ENCODE measurements at regions not wholly inside any gene's neighbourhood (a gene's known extent, or its start where the extent isn't known, plus 50 kb on each side); places are given as distances from the start of the nearest gene placed in this dataset.

DNA sequence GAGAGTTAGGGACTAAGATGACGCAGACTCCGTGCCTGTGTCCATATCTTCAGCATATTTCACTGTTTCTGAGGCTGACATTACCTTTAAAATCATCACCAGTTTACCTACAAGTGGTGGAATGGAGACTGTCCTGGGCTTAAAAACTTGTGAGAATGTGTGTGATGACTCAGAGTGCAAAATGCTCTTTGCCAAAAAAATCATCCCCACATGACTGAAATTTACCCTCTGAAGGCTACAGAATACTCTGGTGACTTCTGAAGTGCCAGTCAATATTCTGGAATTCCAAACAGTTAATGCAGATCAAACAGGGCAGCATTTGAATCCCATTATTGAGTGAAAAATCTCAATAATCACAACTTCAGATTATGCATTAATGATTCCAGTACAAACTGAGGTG lies 901.4 kb downstream of the EFNB2 start:
- TF ChIP-seq, protein P1, sequence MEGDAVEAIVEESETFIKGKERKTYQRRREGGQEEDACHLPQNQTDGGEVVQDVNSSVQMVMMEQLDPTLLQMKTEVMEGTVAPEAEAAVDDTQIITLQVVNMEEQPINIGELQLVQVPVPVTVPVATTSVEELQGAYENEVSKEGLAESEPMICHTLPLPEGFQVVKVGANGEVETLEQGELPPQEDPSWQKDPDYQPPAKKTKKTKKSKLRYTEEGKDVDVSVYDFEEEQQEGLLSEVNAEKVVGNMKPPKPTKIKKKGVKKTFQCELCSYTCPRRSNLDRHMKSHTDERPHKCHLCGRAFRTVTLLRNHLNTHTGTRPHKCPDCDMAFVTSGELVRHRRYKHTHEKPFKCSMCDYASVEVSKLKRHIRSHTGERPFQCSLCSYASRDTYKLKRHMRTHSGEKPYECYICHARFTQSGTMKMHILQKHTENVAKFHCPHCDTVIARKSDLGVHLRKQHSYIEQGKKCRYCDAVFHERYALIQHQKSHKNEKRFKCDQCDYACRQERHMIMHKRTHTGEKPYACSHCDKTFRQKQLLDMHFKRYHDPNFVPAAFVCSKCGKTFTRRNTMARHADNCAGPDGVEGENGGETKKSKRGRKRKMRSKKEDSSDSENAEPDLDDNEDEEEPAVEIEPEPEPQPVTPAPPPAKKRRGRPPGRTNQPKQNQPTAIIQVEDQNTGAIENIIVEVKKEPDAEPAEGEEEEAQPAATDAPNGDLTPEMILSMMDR (IDR thresholded peaks at IDR 0.05; ENCODE audit: control insufficient read depth, insufficient read depth, low read depth, low read length, missing control alignments) = no peak
- H3K4me3 ChIP-seq (ENCODE audit: control insufficient read depth, low read depth, low read length) = no peak overlapping the region
- DNase-seq (ENCODE audit: low read depth) = no peak

DNA sequence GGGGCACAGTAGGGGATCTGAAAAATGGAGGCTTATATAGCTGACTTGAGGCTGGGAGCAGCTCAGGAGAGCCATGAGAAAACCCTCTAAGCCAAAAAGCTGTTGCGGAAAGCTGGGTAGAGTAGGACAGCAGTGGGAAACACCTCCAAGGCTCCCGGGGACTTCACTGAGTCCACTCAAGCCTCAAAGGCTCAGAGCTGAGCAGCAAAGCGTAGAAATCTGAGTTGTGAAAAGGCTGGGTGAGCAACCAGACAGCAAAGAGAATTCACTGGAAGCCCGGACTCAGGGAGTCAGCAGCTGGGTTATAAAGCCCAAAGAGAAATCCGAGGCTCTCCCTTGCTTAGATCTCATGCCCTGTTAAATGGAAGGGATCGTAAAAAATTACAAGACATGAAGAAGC lies 905.0 kb downstream of the EFNB2 start:
- no peak overlapping the region for H3K4me3 ChIP-seq (ENCODE audit: control insufficient read depth, low read depth, low read length)
- TF ChIP-seq, protein P1 (IDR thresholded peaks at IDR 0.05; ENCODE audit: control insufficient read depth, insufficient read depth, low read depth, low read length, missing control alignments) = no peak
- no peak for DNase-seq (ENCODE audit: low read depth)

DNA sequence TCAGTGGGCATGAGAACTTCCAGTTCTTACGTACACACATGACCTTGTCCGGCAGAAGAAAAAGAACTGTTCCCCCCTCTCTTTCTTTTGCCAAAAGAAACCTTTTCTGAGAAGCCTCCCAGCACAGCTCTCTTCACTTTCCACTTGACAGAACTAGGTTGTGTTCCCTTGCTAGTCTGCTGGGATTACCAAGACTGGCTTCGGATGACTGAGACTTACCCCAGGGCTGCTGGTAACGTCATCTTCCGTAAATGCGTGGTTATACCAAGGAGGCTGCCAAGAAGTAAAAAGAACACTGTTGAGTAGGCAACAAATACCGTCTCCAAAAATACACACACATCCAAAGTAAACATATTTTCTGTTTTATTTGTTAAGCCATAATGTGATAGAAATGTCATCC lies 908.2 kb downstream of the EFNB2 start:
- H3K4me3 ChIP-seq (ENCODE audit: control insufficient read depth, low read depth, low read length) = no peak overlapping the region
- TF ChIP-seq, protein P1 (IDR thresholded peaks at IDR 0.05; ENCODE audit: control insufficient read depth, insufficient read depth, low read depth, low read length, missing control alignments) = no peak
- DNase-seq (ENCODE audit: low read depth) = no peak

DNA sequence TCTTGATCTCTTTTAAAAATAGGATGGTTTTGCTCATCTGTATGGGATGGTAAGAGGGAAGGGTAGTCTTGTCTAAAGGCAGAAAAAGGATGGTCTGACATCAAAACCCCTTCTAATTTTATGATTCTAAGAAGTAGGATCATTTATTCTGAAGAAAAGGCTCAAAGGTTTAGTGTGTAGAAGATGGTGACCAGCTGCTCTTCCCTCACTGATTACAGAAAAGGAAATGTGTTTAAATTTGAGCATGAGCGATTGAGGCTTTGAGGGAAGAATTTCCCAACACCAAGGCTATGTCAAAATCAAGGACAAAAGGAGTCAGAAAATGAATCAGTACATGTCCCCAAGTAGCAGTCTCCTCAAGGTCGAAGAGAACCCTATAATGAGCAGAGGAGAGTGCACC lies 909.8 kb downstream of the EFNB2 start:
- no peak for DNase-seq (ENCODE audit: low read depth)
- H3K4me3 ChIP-seq (ENCODE audit: control insufficient read depth, low read depth, low read length) = no peak overlapping the region
- TF ChIP-seq, protein P1 (IDR thresholded peaks at IDR 0.05; ENCODE audit: control insufficient read depth, insufficient read depth, low read depth, low read length, missing control alignments) = no peak

DNA sequence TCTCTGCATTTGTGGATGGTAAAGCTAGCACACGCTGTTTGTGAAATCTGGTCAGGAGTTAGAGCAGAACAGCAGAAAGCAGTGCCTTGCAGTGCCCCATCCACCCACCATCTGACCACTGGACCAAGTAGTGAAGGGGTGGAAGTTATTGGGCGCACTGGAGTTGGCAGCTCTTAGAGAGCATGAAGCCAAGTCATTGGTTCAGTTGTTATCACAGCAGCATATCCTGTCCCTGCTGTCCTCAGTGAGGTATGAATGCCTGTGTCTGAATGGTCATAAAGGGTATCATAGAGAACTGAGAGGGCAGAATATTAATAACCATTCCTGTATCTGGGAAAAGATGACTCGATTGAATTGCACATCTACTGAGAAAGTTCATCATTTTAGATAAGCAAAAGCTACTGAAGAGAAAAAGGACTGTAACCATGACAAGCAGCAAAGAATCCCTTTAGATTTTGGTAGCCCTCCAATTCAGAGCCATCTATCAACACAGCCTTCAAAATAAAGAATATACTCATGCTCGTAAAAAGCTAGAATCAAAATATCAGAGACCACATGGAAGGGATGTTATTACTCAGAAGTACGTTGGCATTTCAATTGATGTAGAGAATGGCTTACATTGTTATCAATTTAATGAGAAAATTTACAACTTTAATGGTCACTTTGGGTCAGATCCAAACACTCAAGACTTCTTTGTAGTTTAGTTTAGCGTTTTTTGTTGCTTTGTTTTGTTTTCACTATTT lies 919.0 kb downstream of the EFNB2 start:
- TF ChIP-seq, protein P1 (IDR thresholded peaks at IDR 0.05; ENCODE audit: control insufficient read depth, insufficient read depth, low read depth, low read length, missing control alignments) = no peak
- DNase-seq (ENCODE audit: low read depth) = no peak
- no peak overlapping the region for H3K4me3 ChIP-seq (ENCODE audit: control insufficient read depth, low read depth, low read length)

DNA sequence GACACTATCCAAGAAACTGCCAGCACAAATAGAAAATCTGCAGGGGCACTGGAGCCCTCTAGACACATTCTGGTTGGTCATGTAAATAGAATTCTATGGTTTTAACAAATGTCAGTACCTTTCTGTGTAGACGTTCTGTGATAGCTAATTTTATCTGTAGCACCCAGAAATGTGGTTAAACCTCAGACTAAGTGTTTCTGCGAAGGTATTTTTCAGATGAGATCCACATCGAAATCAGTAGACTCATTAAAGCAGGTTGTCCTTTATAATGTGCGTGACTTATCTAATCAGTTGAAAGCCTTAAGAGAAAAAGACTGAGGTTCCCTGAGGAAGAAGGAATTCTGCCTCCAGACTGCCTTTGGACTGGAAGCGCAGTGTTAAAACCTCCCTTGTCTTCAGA lies 922.9 kb downstream of the EFNB2 start:
- H3K4me3 ChIP-seq (ENCODE audit: control insufficient read depth, low read depth, low read length) = no peak overlapping the region
- no peak for DNase-seq (ENCODE audit: low read depth)
- TF ChIP-seq, protein P1 (IDR thresholded peaks at IDR 0.05; ENCODE audit: control insufficient read depth, insufficient read depth, low read depth, low read length, missing control alignments) = no peak

Data from AG09309 (cell line).